MM.1S (cell line): ENCODE measurements at regions not wholly inside any gene's neighbourhood (a gene's known extent, or its start where the extent isn't known, plus 50 kb on each side); places are given as distances from the start of the nearest gene placed in this dataset.
"Not testable (repeated sequence)": the region's sequence is repeated elsewhere in the genome, so short reads cannot be mapped to it uniquely, and the experiment has no call there.

Experiments used
- CTCF ChIP-seq: fragments of 300-600 bp; sonication (generic); IDR thresholded peaks from 2 replicates; pipeline ENCODE4 v1.5.1; 2016; ENCODE audit warnings: antibody characterized with exemption, low read length, mixed read lengths
- EZH2phosphoT487 ChIP-seq: fragments of 300-600 bp; sonication (generic); IDR thresholded peaks from 2 replicates; pipeline ENCODE4 v1.6.1; 2018; ENCODE audit warnings: antibody characterized with exemption, low read length

DNA sequence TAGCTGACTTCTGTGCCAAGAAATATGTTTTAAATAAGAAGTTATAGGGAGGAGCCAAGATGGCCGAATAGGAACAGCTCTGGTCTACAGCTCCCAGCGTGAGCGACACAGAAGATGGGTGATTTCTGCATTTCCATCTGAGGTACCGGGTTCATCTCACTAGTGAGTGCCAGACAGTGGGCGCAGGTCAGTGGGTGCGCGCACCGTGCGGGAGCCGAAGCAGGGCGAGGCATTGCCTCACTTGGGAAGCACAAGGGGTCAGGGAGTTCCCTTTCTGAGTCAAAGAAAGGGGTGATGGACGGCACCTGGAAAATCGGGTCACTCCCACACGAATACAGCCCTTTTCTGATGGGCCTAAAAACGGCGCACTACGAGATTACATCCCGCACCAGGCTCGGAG lies 92.1 kb downstream of the OR4A15 start:
- not testable (repeated sequence) for TF ChIP-seq EZH2phosphoT487, CTCF
